Right lobe of liver (tissue), 6 donors: ENCODE measurements at regions not wholly inside any gene's neighbourhood (a gene's known extent, or its start where the extent isn't known, plus 50 kb on each side); places are given as distances from the start of the nearest gene placed in this dataset.

Experiments used
- ATAC-seq, 4 donors: fragments of 200-7000 bp; cut with Tn5 transposase; one replicate each; pipeline ENCODE4 v1.9.1; 2020; ENCODE audit warnings: mild to moderate bottlenecking in 4 of 4, moderate library complexity in 4 of 4
- DNase-seq, 3 donors: peaks; one replicate each; pipeline ENCODE4 v3.0.0-alpha.2; 2020
- H3K27ac ChIP-seq, 3 donors: fragments of 200-600 bp; one replicate each; pipeline ENCODE4 v1.8.0; 2022
- H3K27me3 ChIP-seq, 2 donors: fragments of 200-600 bp; one replicate each; pipeline ENCODE4 v1.8.0; 2022
- H3K36me3 ChIP-seq, 4 donors: fragments of 200-600 bp; sonication (generic) in 1 of 4; one replicate each; pipeline versions ENCODE4 v1.5.1 to v1.8.0; 2017 to 2022; ENCODE audit warnings: control low read depth in 1 of 4
- H3K4me1 ChIP-seq, 4 donors: fragments of 200-600 bp; sonication (generic) in 1 of 4; one replicate each; pipeline versions ENCODE4 v1.5.1 to v1.8.0; 2017 to 2022; ENCODE audit warnings: control low read depth in 1 of 4
- H3K4me3 ChIP-seq, 3 donors: fragments of 200-600 bp; one replicate each; pipeline ENCODE4 v1.8.0; 2022
- H3K9me3 ChIP-seq, 4 donors: fragments of 200-600 bp; sonication (generic) in 1 of 4; one replicate each; pipeline versions ENCODE4 v1.5.1 to v1.8.0; 2017 to 2022; ENCODE audit warnings: control low read depth in 1 of 4
- CTCF ChIP-seq, 4 donors: fragments of 200-600 bp in 3 of 4; fragments of 450-650 bp in 1 of 4; IDR thresholded peaks; one replicate each; pipeline versions ENCODE4 v1.5.1 to v1.8.0; 2016 to 2022; ENCODE audit warnings: antibody characterized with exemption in 4 of 4, mild to moderate bottlenecking in 2 of 4
- POLR2A ChIP-seq: fragments of 450-650 bp; IDR thresholded peaks from one replicate; pipeline ENCODE4 v1.6.1; 2017; ENCODE audit warnings: antibody characterized with exemption, mild to moderate bottlenecking
- WGBS: methylation state at CpG from one replicate; pipeline ENCODE4 v1.1.6; 2018; ENCODE audit warnings: low coverage, low lambda C conversion rate; ENCODE audit not compliant: insufficient coverage; ENCODE audit errors: missing lambda C conversion rate; 5-methylcytosine and 5-hydroxymethylcytosine counted together
- intact Hi-C, 2 donors: fragments of 100-400 bp; cut with DNase I; formaldehyde crosslinking; loops; one replicate each; pipeline versions ENCODE4 v1.11.2 to v1.14.1; 2022
- donor health status: DM: no; HTN: yes; CAD: no.
- donor health status: DM: no; HTN: no; CAD: no.
- donor health status: DM: no; HTN: no; CAD: no.
- donor health status: DM: no; HTN: yes; CAD: no.
- donor health status: DM: no; HTN: yes; CAD: no.

DNA sequence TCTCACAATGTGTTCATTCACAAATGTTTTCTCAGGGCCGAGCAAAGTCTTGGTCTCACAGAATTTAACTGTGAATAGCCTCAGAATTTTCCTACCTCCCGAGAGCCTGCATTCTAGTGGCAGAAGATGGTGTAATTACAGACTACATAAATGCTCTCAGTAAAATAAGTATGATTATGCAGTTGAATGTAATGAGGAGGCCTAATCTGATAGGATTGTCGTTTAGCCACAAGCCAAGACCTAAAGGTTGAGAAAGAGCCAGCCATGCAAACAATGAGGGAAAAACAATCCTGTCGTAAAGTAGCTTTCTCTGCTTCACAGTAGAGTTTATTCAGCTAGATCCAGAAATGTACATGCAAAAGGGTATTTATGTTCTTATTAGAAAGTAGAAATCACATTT, 607.8 kb upstream of the B3GALT2 start:
- DNase-seq (no peak), ATAC-seq (no peak)
- Histone ChIP-seq H3K27me3 (no peaks in the 10 kb centered on the region), H3K4me1 (no peaks in the 10 kb centered on the region), H3K27ac (no peak overlapping the region), H3K9me3 (no peaks in the 10 kb centered on the region), H3K4me3 (no peak overlapping the region), H3K36me3 (no peaks in the 10 kb centered on the region)
- no peak for TF ChIP-seq POLR2A
- no peak for TF ChIP-seq CTCF (IDR thresholded peaks at IDR 0.05)
- intact Hi-C loops, result no loop called here
- 68% methylated on average over 4 of the region's 4 CpGs for whole genome bisulfite sequencing

DNA sequence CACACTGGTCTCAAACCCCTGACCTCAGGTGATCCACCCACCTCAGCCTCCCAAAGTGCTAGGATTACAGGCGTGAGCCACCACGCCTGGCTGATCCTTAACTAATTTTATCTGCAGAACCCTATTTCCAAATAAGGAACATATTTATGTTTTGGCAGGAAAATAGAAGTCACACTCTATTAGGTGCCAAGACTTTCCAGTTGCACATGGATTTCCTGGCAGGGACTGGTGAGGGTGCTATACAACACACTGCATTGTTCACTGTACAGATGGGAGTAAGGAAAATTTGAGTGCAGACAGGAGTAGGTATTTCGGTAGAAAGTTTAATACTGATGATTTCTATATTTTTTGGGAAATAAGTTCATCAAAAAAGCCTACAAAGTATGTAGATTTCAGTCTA, 605.3 kb upstream of the B3GALT2 start:
- WGBS, result 90% methylated on average over 3 of the region's 3 CpGs
- Histone ChIP-seq H3K27me3 (no peaks in the 10 kb centered on the region), H3K4me1 (no peaks in the 10 kb centered on the region), H3K9me3 (no peaks in the 10 kb centered on the region), H3K4me3 (no peak overlapping the region), H3K36me3 (no peaks in the 10 kb centered on the region), H3K27ac (no peak overlapping the region)
- ATAC-seq (no peak), DNase-seq (no peak)
- intact Hi-C loops, result no loop called here
- no peak for TF ChIP-seq CTCF (IDR thresholded peaks at IDR 0.05)
- TF ChIP-seq POLR2A, result no peak

DNA sequence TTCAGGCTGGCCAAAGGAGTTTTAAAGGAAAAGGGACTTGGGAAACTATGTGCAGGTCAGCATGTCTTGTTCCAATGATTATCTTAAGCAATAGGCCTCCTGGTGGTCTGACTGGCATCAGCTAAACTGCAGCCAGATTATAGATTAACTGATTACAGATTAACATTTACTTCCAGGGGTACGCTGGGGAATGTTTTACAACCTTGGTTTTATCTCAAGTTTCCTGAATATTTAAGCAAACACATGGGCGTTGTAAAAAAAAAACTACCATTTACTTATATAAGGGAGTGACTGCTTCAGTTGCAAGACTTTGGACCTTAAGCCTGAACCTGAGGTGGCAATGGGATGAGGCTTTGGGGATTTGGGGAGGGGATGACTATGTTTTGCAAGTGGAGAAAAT, 600.6 kb upstream of the B3GALT2 start:
- 33% methylated on average over 2 of the region's 2 CpGs for WGBS
- no peak overlapping the region for H3K4me3 ChIP-seq
- TF ChIP-seq POLR2A (no peak), CTCF (IDR thresholded peaks at IDR 0.05) (no peak)
- H3K36me3 ChIP-seq, result no peaks in the 10 kb centered on the region
- no peak for DNase-seq
- H3K27ac ChIP-seq, result no peak overlapping the region
- intact Hi-C loops, result no loop called here
- no peaks in the 10 kb centered on the region for H3K4me1 ChIP-seq
- no peaks in the 10 kb centered on the region for H3K9me3 ChIP-seq
- H3K27me3 ChIP-seq, result no peaks in the 10 kb centered on the region
- ATAC-seq, result no peak

- Histone ChIP-seq H3K9me3 (no peaks in the 10 kb centered on the region), H3K4me1 (no peaks in the 10 kb centered on the region), H3K36me3 (no peaks in the 10 kb centered on the region), H3K27ac (no peak overlapping the region), H3K27me3 (no peaks in the 10 kb centered on the region), H3K4me3 (no peak overlapping the region)
- 83% methylated on average over 3 of the region's 3 CpGs for WGBS
- intact Hi-C loops, result no loop called here
- ATAC-seq, result no peak
- no peak for DNase-seq
- no peak for TF ChIP-seq CTCF (IDR thresholded peaks at IDR 0.05)
- TF ChIP-seq POLR2A, result no peak
Measured at GRCh38 chr1:193785850-193786420, 599.5 kb upstream of the B3GALT2 start.
